ENCODE measurements at regions not wholly inside any gene's neighbourhood (a gene's known extent, or its start where the extent isn't known, plus 50 kb on each side); places are given as distances from the start of the nearest gene placed in this dataset.

DNA sequence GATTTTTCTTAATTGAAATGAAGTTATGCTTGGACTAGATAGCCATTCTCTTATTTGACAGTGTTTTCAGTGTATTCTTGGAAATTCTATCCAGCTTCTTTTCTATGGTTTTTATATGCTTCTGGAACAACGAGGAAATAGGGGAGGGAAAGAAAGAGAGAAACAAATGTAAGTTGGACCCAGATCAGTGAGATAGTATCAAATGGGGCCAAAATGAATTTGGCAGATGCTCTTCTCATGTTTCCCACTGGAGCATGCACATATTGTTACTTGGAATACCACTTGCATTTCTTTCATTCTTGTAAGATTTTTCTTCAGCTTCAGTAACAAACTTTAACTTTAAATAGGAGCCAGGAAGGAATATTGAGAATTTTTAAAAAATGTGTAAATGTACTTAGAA, 312.3 kb downstream of the PRL start:
- Histone ChIP-seq H4K8ac (ENCODE audit: low read depth in 2 of 2, low read length in 2 of 2) (peak overlapping the region in 1 of 2 experiments; percentile 47; a peak in 1 of 4 replicates), H3K9me3 (ENCODE audit: control insufficient read depth, insufficient read depth, low read length) (no peaks in the 10 kb centered on the region; the same call in 1 of the 2 replicates), H3K79me1 (ENCODE audit: low read depth in 1 of 2, low read length in 2 of 2) (peaks cover 0 to 10% of the 10 kb centered on the region in 2 experiments; a peak in 1 of 4 replicates), H3K23ac (ENCODE audit: low read depth, low read length) (no peak overlapping the region), H3K27me3 (ENCODE audit: control insufficient read depth, insufficient read depth, low read length) (no peaks in the 10 kb centered on the region), H2AK9ac (replicated peaks; ENCODE audit: low read depth, low read length, poor library complexity) (no peak overlapping the region), H4K91ac (ENCODE audit: insufficient read depth, low read depth, low read length) (no peak overlapping the region), H3K4me1 (ENCODE audit: control insufficient read depth, insufficient read depth, low read length) (peaks cover 4% of the 10 kb centered on the region), H2BK5ac (ENCODE audit: low read depth, low read length, poor library complexity, severe bottlenecking) (peak overlapping the region; percentile 23), H3K56ac (ENCODE audit: extremely low read depth, insufficient read depth, low read length) (no peak overlapping the region), H3K14ac (replicated peaks; ENCODE audit: low read depth, low read length) (no peak overlapping the region), H3K27ac (ENCODE audit: insufficient read depth, low read length) (no peak overlapping the region), H4K20me1 (ENCODE audit: insufficient read depth, low read length) (no peaks in the 10 kb centered on the region), H3K9me1 (ENCODE audit: insufficient read depth, low read length) (peaks cover 3% of the 10 kb centered on the region; the same call in 1 of the 2 replicates), H4K5ac (ENCODE audit: low read depth, low read length) (no peak overlapping the region), H2BK15ac (ENCODE audit: low read depth, low read length) (no peak overlapping the region), H2BK120ac (ENCODE audit: low read depth, low read length) (no peak overlapping the region), H3K18ac (ENCODE audit: low read depth, low read length) (no peak overlapping the region), H3K9ac (ENCODE audit: low read depth, low read length) (no peak overlapping the region), H3K4me2 (ENCODE audit: low read depth, low read length) (no peak overlapping the region), H2AFZ (replicated peaks; ENCODE audit: low read length, poor library complexity) (no peak overlapping the region), H3K4me3 (ENCODE audit: insufficient read depth, low read depth, low read length) (no peak overlapping the region), H3K4ac (ENCODE audit: low read depth, low read length) (no peak overlapping the region), H3K36me3 (ENCODE audit: control insufficient read depth, insufficient read depth, low read length) (peaks cover 3% of the 10 kb centered on the region; the same call in 1 of the 2 replicates), H2BK20ac (ENCODE audit: low read depth, low read length) (no peak overlapping the region), H2AK5ac (ENCODE audit: low read depth, low read length) (no peak overlapping the region)
- ATAC-seq (ENCODE audit: low read depth) (no peak), DNase-seq (no peak)
- no CpG with 5 or more reads among the region's 1 CpG for WGBS, 2 experiments (ENCODE audit: extremely low coverage in 2 of 2, insufficient read length in 1 of 2)
- ChIA-PET CTCF (no interaction called here), POLR2A (ENCODE audit: unreplicated experiment) (interaction anchor here (0.6 kb wide), 1 partner anchor 1305 kb away, joined by 3 read pairs; no protein-coding TSS in a partner anchor)
- in situ Hi-C loops (cut with MboI; ENCODE audit: low sequenced_read_pairs), result no loop called here
- dilution Hi-C loops (cut with HindIII; ENCODE audit: low sequenced_read_pairs, unreplicated experiment), result no loop called here
- BruUV-seq (replicated peaks), result no TSS peak
- intact Hi-C loops (cut with micrococcal nuclease), result no loop called here
- no peak for TF ChIP-seq FOS (IDR thresholded peaks at IDR 0.05; ENCODE audit: low read depth, low read length)
- TF ChIP-seq, protein P1, sequence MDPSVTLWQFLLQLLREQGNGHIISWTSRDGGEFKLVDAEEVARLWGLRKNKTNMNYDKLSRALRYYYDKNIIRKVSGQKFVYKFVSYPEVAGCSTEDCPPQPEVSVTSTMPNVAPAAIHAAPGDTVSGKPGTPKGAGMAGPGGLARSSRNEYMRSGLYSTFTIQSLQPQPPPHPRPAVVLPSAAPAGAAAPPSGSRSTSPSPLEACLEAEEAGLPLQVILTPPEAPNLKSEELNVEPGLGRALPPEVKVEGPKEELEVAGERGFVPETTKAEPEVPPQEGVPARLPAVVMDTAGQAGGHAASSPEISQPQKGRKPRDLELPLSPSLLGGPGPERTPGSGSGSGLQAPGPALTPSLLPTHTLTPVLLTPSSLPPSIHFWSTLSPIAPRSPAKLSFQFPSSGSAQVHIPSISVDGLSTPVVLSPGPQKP (IDR thresholded peaks at IDR 0.05; ENCODE audit: borderline replicate concordance, low read depth, low read length), result no peak
